Endothelial cell of umbilical vein (primary cell): ENCODE measurements at regions not wholly inside any gene's neighbourhood (a gene's known extent, or its start where the extent isn't known, plus 50 kb on each side); places are given as distances from the start of the nearest gene placed in this dataset.

Experiments
- BruUV-seq: library from RNA; stranded (reverse); fragments of 400-500 nt; replicated peaks from 2 replicates; lab custom pipeline; 2021; lab: Mats Ljungman, UMichigan
- CTCF ChIA-PET: fragments of 300-600, 350-600 bp; sonication (Branson Sonifier 250); formaldehyde crosslinking; loops from one replicate; lab custom pipeline; 2021; ENCODE audit warnings: antibody characterized with exemption, inconsistent platforms; lab: Charles Lee
- POLR2A ChIA-PET: fragments of 300-600, 350-600 bp; sonication (Branson Sonifier 250); formaldehyde crosslinking; loops from one replicate; lab custom pipeline; 2021; ENCODE audit warnings: antibody characterized with exemption, inconsistent platforms; lab: Charles Lee
- DNase-seq: peaks from one replicate; pipeline ENCODE4 v3.0.0-alpha.2; 2011; ENCODE audit warnings: low read depth, low spot score
- FAIRE-seq: peaks from 2 replicates; lab custom pipeline; 2011; peaks lifted over from hg19 to GRCh38; lab: Jason Lieb, UNC
- H2AFZ ChIP-seq: 2 replicates; pipeline ENCODE4 v1.6.0; 2012; ENCODE audit warnings: low read depth, low read length, control low read depth, inconsistent platforms
- H3K27ac ChIP-seq: 2 replicates; pipeline ENCODE4 v1.5.1; 2011; ENCODE audit warnings: low read depth, mild to moderate bottlenecking, control low read depth, low read length, moderate library complexity; ENCODE audit not compliant: insufficient read depth
- H3K27me3 ChIP-seq, 2 experiments: 2 replicates each; pipeline versions ENCODE4 v1.6.0 to v1.6.1; 2011; ENCODE audit warnings: low read length in 2 of 2, mixed read lengths in 1 of 2; ENCODE audit not compliant: control insufficient read depth in 2 of 2, insufficient read depth in 2 of 2
- H3K36me3 ChIP-seq, 2 experiments: 2 replicates in 1 of 2; 3 replicates in 1 of 2; pipeline ENCODE4 v1.5.1; 2011; ENCODE audit warnings: low read length in 2 of 2, mild to moderate bottlenecking in 1 of 2, moderate library complexity in 1 of 2; ENCODE audit not compliant: control insufficient read depth in 2 of 2, insufficient read depth in 2 of 2; ENCODE audit errors: extremely low read depth in 1 of 2
- H3K4me1 ChIP-seq: 3 replicates; pipeline ENCODE4 v1.5.1; 2011; ENCODE audit warnings: mild to moderate bottlenecking, low read length; ENCODE audit not compliant: control insufficient read depth, insufficient read depth; ENCODE audit errors: extremely low read depth
- H3K4me2 ChIP-seq: 2 replicates; pipeline ENCODE4 v1.6.1; 2011; ENCODE audit warnings: low read length, control low read depth, mixed read lengths; ENCODE audit not compliant: insufficient read depth
- H3K4me3 ChIP-seq, 3 experiments: fragments of 200-600 bp in 1 of 3; sonication (generic), shearing (Covaris generic) in 1 of 3; replicated peaks in 1 of 3; 2 replicates each; pipeline ENCODE4 v1.5.1; 2011 to 2016; ENCODE audit warnings: control low read depth in 3 of 3, low read length in 3 of 3, mild to moderate bottlenecking in 2 of 3, inconsistent platforms in 1 of 3, low read depth in 1 of 3, moderate library complexity in 1 of 3; ENCODE audit not compliant: insufficient read depth in 1 of 3
- H3K79me2 ChIP-seq: 2 replicates; pipeline ENCODE4 v1.6.0; 2012; ENCODE audit warnings: low read length, inconsistent platforms; ENCODE audit not compliant: control insufficient read depth, insufficient read depth
- H3K9ac ChIP-seq: replicated peaks from 2 replicates; pipeline ENCODE3; 2011; ENCODE audit warnings: low read length, control low read depth; ENCODE audit not compliant: insufficient read depth; ENCODE audit errors: extremely low read depth
- H3K9me1 ChIP-seq: replicated peaks from 3 replicates; pipeline ENCODE4 v1.6.0; 2011; ENCODE audit warnings: mild to moderate bottlenecking, low read length; ENCODE audit not compliant: control insufficient read depth, insufficient read depth; ENCODE audit errors: extremely low read depth
- H3K9me3 ChIP-seq: replicated peaks from 2 replicates; pipeline ENCODE4 v1.5.1; 2012; ENCODE audit warnings: low read length, inconsistent platforms; ENCODE audit not compliant: control insufficient read depth, insufficient read depth
- H4K20me1 ChIP-seq: replicated peaks from 2 replicates; pipeline ENCODE3; 2011; ENCODE audit warnings: mild to moderate bottlenecking, low read length; ENCODE audit not compliant: control insufficient read depth, insufficient read depth; ENCODE audit errors: extremely low read depth
- EZH2 ChIP-seq: IDR thresholded peaks from 2 replicates; pipeline ENCODE4 v1.6.1; 2012; ENCODE audit warnings: borderline replicate concordance, low read depth, mild to moderate bottlenecking, moderate library complexity, low read length, inconsistent platforms; ENCODE audit not compliant: severe bottlenecking
- FOS ChIP-seq: IDR thresholded peaks from 2 replicates; pipeline ENCODE4 v1.6.1; 2011; ENCODE audit warnings: mild to moderate bottlenecking, low read length, moderate library complexity, borderline replicate concordance; ENCODE audit not compliant: insufficient read depth
- GATA2 ChIP-seq: IDR thresholded peaks from 2 replicates; pipeline ENCODE4 v1.7.0; 2011; ENCODE audit warnings: low read depth, mild to moderate bottlenecking, moderate library complexity, mixed read lengths, low read length; ENCODE audit not compliant: insufficient read length, insufficient read depth
- JUN ChIP-seq: IDR thresholded peaks from 2 replicates; pipeline ENCODE4 v1.6.1; 2011; ENCODE audit warnings: borderline replicate concordance, low read depth; ENCODE audit not compliant: insufficient read length, insufficient read depth
- MAX ChIP-seq: IDR thresholded peaks from 2 replicates; pipeline ENCODE4 v1.6.1; 2011; ENCODE audit not compliant: insufficient read depth, insufficient read length
- MYC ChIP-seq: IDR thresholded peaks from one replicate; pipeline ENCODE4 v1.6.1; 2011; ENCODE audit warnings: mild to moderate bottlenecking, low read depth, low read length
- POLR2A ChIP-seq: IDR thresholded peaks from 2 replicates; pipeline ENCODE4 v1.6.1; 2012; ENCODE audit warnings: low read depth, mild to moderate bottlenecking, control low read depth, low read length
- POLR2AphosphoS5 ChIP-seq: IDR thresholded peaks from 2 replicates; pipeline ENCODE4 v1.6.1; 2012; ENCODE audit warnings: low read depth, mild to moderate bottlenecking, control low read depth, low read length, moderate library complexity; ENCODE audit not compliant: insufficient read depth
- dilution Hi-C: fragments of 300-500 bp; cut with MboI; formaldehyde crosslinking; loops from one replicate; pipeline ENCODE4 v1.15.0; 2019; ENCODE audit warnings: low sequenced_read_pairs; ENCODE audit not compliant: extremely low pct_ligation_motif_present
- intact Hi-C: fragments of 100-400 bp; cut with micrococcal nuclease; formaldehyde crosslinking; loops from one replicate; pipeline ENCODE4 v1.10.0; 2022
- TF ChIP-seq, protein P1 (sequence below), 2 donors: IDR thresholded peaks; 1 replicate in 1 of 2; 2 replicates in 1 of 2; pipeline ENCODE4 v1.5.1; 2011; ENCODE audit warnings: low read length in 2 of 2, mild to moderate bottlenecking in 2 of 2, moderate library complexity in 2 of 2, control low read depth in 1 of 2, inconsistent platforms in 1 of 2, low read depth in 1 of 2; ENCODE audit not compliant: insufficient read depth in 1 of 2; ENCODE audit errors: extremely low read depth in 1 of 2

- ChIA-PET CTCF (interaction anchor here (1.2 kb wide), 1 partner anchor 29 kb away, joined by 3 read pairs; no protein-coding TSS in a partner anchor), POLR2A (no interaction called here)
- H3K4me1 ChIP-seq, result peaks cover 14% of the 10 kb centered on the region
- TF ChIP-seq, protein P1, sequence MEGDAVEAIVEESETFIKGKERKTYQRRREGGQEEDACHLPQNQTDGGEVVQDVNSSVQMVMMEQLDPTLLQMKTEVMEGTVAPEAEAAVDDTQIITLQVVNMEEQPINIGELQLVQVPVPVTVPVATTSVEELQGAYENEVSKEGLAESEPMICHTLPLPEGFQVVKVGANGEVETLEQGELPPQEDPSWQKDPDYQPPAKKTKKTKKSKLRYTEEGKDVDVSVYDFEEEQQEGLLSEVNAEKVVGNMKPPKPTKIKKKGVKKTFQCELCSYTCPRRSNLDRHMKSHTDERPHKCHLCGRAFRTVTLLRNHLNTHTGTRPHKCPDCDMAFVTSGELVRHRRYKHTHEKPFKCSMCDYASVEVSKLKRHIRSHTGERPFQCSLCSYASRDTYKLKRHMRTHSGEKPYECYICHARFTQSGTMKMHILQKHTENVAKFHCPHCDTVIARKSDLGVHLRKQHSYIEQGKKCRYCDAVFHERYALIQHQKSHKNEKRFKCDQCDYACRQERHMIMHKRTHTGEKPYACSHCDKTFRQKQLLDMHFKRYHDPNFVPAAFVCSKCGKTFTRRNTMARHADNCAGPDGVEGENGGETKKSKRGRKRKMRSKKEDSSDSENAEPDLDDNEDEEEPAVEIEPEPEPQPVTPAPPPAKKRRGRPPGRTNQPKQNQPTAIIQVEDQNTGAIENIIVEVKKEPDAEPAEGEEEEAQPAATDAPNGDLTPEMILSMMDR (IDR thresholded peaks at IDR 0.05; ENCODE audit: extremely low read depth in 1 of 2, insufficient read depth in 1 of 2, low read depth in 1 of 2, low read length in 2 of 2), result no peak
- no peak overlapping the region for H3K4me3 ChIP-seq
- H4K20me1 ChIP-seq, result no peaks in the 10 kb centered on the region
- H3K79me2 ChIP-seq, result no peaks in the 10 kb centered on the region
- no peaks in the 10 kb centered on the region for H3K9me1 ChIP-seq
- no TSS peak for BruUV-seq
- no peak overlapping the region for H3K9ac ChIP-seq
- DNase-seq, result no peak
- H3K36me3 ChIP-seq, result no peaks in the 10 kb centered on the region
- intact Hi-C loops, result no loop called here
- no peak overlapping the region for H3K27ac ChIP-seq
- dilution Hi-C loops, result no loop called here
- H3K4me2 ChIP-seq, result no peak overlapping the region
- FAIRE-seq, result no peak
- peaks cover 0 to 2% of the 10 kb centered on the region in 2 experiments for H3K27me3 ChIP-seq
- H2AFZ ChIP-seq, result no peak overlapping the region
- no peaks in the 10 kb centered on the region for H3K9me3 ChIP-seq
Measured at GRCh38 chr2:74763962-74764428, 69.9 kb upstream of the HK2 start.

GRCh38 chr2:74764429-74765272 lies 69.3 kb upstream of the HK2 start:
- no TSS peak for BruUV-seq
- no peaks in the 10 kb centered on the region for H3K9me3 ChIP-seq
- no peaks in the 10 kb centered on the region for H3K79me2 ChIP-seq
- H3K4me1 ChIP-seq, result peaks cover 14% of the 10 kb centered on the region
- H3K4me2 ChIP-seq, result peak overlapping the region; percentile 1
- no peak overlapping the region for H3K9ac ChIP-seq
- CTCF ChIA-PET, result interaction anchor here (1.0 kb wide), 1 partner anchor 13 kb away, joined by 4 read pairs; no protein-coding TSS in a partner anchor
- FAIRE-seq, result peak; percentile 69
- dilution Hi-C loops (no loop called here), intact Hi-C loops (no loop called here)
- H3K4me3 ChIP-seq, result no peak overlapping the region
- H4K20me1 ChIP-seq, result no peaks in the 10 kb centered on the region
- peaks cover 0 to 2% of the 10 kb centered on the region in 2 experiments for H3K27me3 ChIP-seq
- H3K9me1 ChIP-seq, result no peaks in the 10 kb centered on the region
- POLR2A ChIA-PET, result no interaction called here
- DNase-seq, result peak; percentile 84
- TF ChIP-seq MAX (no peak), JUN (no peak), GATA2 (peak; percentile 74), POLR2AphosphoS5 (peak; percentile 42), FOS (peak; percentile 24), MYC (no peak), POLR2A (peak; percentile 22), EZH2 (no peak)
- TF ChIP-seq, protein P1 (IDR thresholded peaks at IDR 0.05; ENCODE audit: extremely low read depth in 1 of 2, insufficient read depth in 1 of 2, low read depth in 1 of 2, low read length in 2 of 2), result no peak
- H2AFZ ChIP-seq, result no peak overlapping the region
- no peaks in the 10 kb centered on the region for H3K36me3 ChIP-seq
- H3K27ac ChIP-seq, result no peak overlapping the region
